ENCODE measurements at regions not wholly inside any gene's neighbourhood (a gene's known extent, or its start where the extent isn't known, plus 50 kb on each side); places are given as distances from the start of the nearest gene placed in this dataset.
"Not testable (repeated sequence)": the region's sequence is repeated elsewhere in the genome, so short reads cannot be mapped to it uniquely, and the experiment has no call there.

- no peak overlapping the region for H3K4me3 Mint-ChIP-seq
- H3K9me3 ChIP-seq (ENCODE audit: control insufficient read depth, low read length, poor library complexity, severe bottlenecking): no peaks in the 10 kb centered on the region
- H3K27me3 Mint-ChIP-seq: peaks cover 20% of the 10 kb centered on the region
- H3K36me3 Mint-ChIP-seq (ENCODE audit: low read depth): no peaks in the 10 kb centered on the region
- ATAC-seq: no peak
- no peaks in the 10 kb centered on the region for H3K4me1 Mint-ChIP-seq
- H3K27ac Mint-ChIP-seq: no peak overlapping the region
- DNase-seq: no peak
Measured at GRCh38 chr7:156356551-156356950, 284.0 kb upstream of the RNF32 start.

- H3K9me3 ChIP-seq (ENCODE audit: control insufficient read depth, low read length, poor library complexity, severe bottlenecking): no peaks in the 10 kb centered on the region
- H3K27ac Mint-ChIP-seq: no peak overlapping the region
- H3K36me3 Mint-ChIP-seq (ENCODE audit: low read depth): no peaks in the 10 kb centered on the region
- ATAC-seq: no peak
- H3K4me1 Mint-ChIP-seq: no peaks in the 10 kb centered on the region
- no peak for DNase-seq
- peaks cover 10% of the 10 kb centered on the region for H3K27me3 Mint-ChIP-seq
- H3K4me3 Mint-ChIP-seq: no peak overlapping the region
Measured at GRCh38 chr7:156353352-156353751, 287.2 kb upstream of the RNF32 start.

GRCh38 chr7:156347703-156348248, 292.8 kb upstream of the RNF32 start:
- not testable (repeated sequence) for H3K27me3 Mint-ChIP-seq; H3K4me3 Mint-ChIP-seq; H3K36me3 Mint-ChIP-seq (ENCODE audit: low read depth); DNase-seq; ATAC-seq; H3K27ac Mint-ChIP-seq; H3K9me3 ChIP-seq (ENCODE audit: control insufficient read depth, low read length, poor library complexity, severe bottlenecking); H3K4me1 Mint-ChIP-seq

GRCh38 chr7:156347132-156347531, 293.4 kb upstream of the RNF32 start:
- ATAC-seq (no peak), DNase-seq (no peak)
- Mint-ChIP-seq H3K4me1 (no peaks in the 10 kb centered on the region), H3K27me3 (no peaks in the 10 kb centered on the region), H3K4me3 (no peak overlapping the region), H3K27ac (no peak overlapping the region), H3K36me3 (ENCODE audit: low read depth) (no peaks in the 10 kb centered on the region)
- H3K9me3 ChIP-seq (ENCODE audit: control insufficient read depth, low read length, poor library complexity, severe bottlenecking): no peaks in the 10 kb centered on the region

- H3K27me3 Mint-ChIP-seq: peaks cover under 1% of the 10 kb centered on the region
- no peak overlapping the region for H3K27ac Mint-ChIP-seq
- H3K36me3 Mint-ChIP-seq (ENCODE audit: low read depth): no peaks in the 10 kb centered on the region
- H3K4me3 Mint-ChIP-seq: no peak overlapping the region
- ATAC-seq: no peak
- H3K4me1 Mint-ChIP-seq: no peaks in the 10 kb centered on the region
- H3K9me3 ChIP-seq (ENCODE audit: control insufficient read depth, low read length, poor library complexity, severe bottlenecking): no peaks in the 10 kb centered on the region
- no peak for DNase-seq
Measured at GRCh38 chr7:156344595-156344994, 296.0 kb upstream of the RNF32 start.

GRCh38 chr7:156334636-156335035, 305.9 kb upstream of the RNF32 start:
- Mint-ChIP-seq H3K27me3 (peaks cover 17% of the 10 kb centered on the region), H3K36me3 (ENCODE audit: low read depth) (no peaks in the 10 kb centered on the region), H3K27ac (no peak overlapping the region), H3K4me3 (no peak overlapping the region), H3K4me1 (no peaks in the 10 kb centered on the region)
- ATAC-seq (no peak), DNase-seq (no peak)
- H3K9me3 ChIP-seq (ENCODE audit: control insufficient read depth, low read length, poor library complexity, severe bottlenecking): no peaks in the 10 kb centered on the region

- Mint-ChIP-seq H3K4me3 (no peak overlapping the region), H3K27me3 (peaks cover 12% of the 10 kb centered on the region), H3K36me3 (ENCODE audit: low read depth) (no peaks in the 10 kb centered on the region), H3K27ac (no peak overlapping the region), H3K4me1 (no peaks in the 10 kb centered on the region)
- DNase-seq (no peak), ATAC-seq (no peak)
- H3K9me3 ChIP-seq (ENCODE audit: control insufficient read depth, low read length, poor library complexity, severe bottlenecking): no peaks in the 10 kb centered on the region
Measured at GRCh38 chr7:156327916-156328315, 312.7 kb upstream of the RNF32 start.

GRCh38 chr7:156327474-156327873, 313.1 kb upstream of the RNF32 start:
- ATAC-seq: no peak
- H3K9me3 ChIP-seq (ENCODE audit: control insufficient read depth, low read length, poor library complexity, severe bottlenecking): no peaks in the 10 kb centered on the region
- DNase-seq: no peak
- H3K4me3 Mint-ChIP-seq: no peak overlapping the region
- peaks cover 12% of the 10 kb centered on the region for H3K27me3 Mint-ChIP-seq
- H3K4me1 Mint-ChIP-seq: no peaks in the 10 kb centered on the region
- no peaks in the 10 kb centered on the region for H3K36me3 Mint-ChIP-seq (ENCODE audit: low read depth)
- H3K27ac Mint-ChIP-seq: no peak overlapping the region

- H3K36me3 Mint-ChIP-seq (ENCODE audit: low read depth): no peaks in the 10 kb centered on the region
- H3K4me3 Mint-ChIP-seq: no peak overlapping the region
- ATAC-seq (no peak), DNase-seq (no peak)
- H3K4me1 Mint-ChIP-seq: no peaks in the 10 kb centered on the region
- H3K27me3 Mint-ChIP-seq: peaks cover 15% of the 10 kb centered on the region
- no peaks in the 10 kb centered on the region for H3K9me3 ChIP-seq (ENCODE audit: control insufficient read depth, low read length, poor library complexity, severe bottlenecking)
- no peak overlapping the region for H3K27ac Mint-ChIP-seq
Measured at GRCh38 chr7:156324201-156324600, 316.4 kb upstream of the RNF32 start.

GRCh38 chr7:156321430-156321829, 319.1 kb upstream of the RNF32 start:
- not testable (repeated sequence) for H3K9me3 ChIP-seq (ENCODE audit: control insufficient read depth, low read length, poor library complexity, severe bottlenecking); H3K4me3 Mint-ChIP-seq; H3K4me1 Mint-ChIP-seq; ATAC-seq; H3K27ac Mint-ChIP-seq; DNase-seq; H3K36me3 Mint-ChIP-seq (ENCODE audit: low read depth)
- H3K27me3 Mint-ChIP-seq: peaks cover 12% of the 10 kb centered on the region

GRCh38 chr7:156318926-156319325, 321.6 kb upstream of the RNF32 start:
- Mint-ChIP-seq H3K4me1 (no peaks in the 10 kb centered on the region), H3K27ac (no peak overlapping the region), H3K27me3 (peaks cover 5% of the 10 kb centered on the region), H3K36me3 (ENCODE audit: low read depth) (no peaks in the 10 kb centered on the region), H3K4me3 (no peak overlapping the region)
- DNase-seq: no peak
- ATAC-seq: no peak
- peaks cover 5% of the 10 kb centered on the region for H3K9me3 ChIP-seq (ENCODE audit: control insufficient read depth, low read length, poor library complexity, severe bottlenecking)

GRCh38 chr7:156318426-156318825, 322.1 kb upstream of the RNF32 start:
- no peak for DNase-seq
- H3K27me3 Mint-ChIP-seq: peaks cover 5% of the 10 kb centered on the region
- no peak overlapping the region for H3K4me3 Mint-ChIP-seq
- H3K9me3 ChIP-seq (ENCODE audit: control insufficient read depth, low read length, poor library complexity, severe bottlenecking): peaks cover 5% of the 10 kb centered on the region
- ATAC-seq: no peak
- no peaks in the 10 kb centered on the region for H3K4me1 Mint-ChIP-seq
- no peaks in the 10 kb centered on the region for H3K36me3 Mint-ChIP-seq (ENCODE audit: low read depth)
- H3K27ac Mint-ChIP-seq: no peak overlapping the region

GRCh38 chr7:156309016-156309620, 331.5 kb upstream of the RNF32 start:
- DNase-seq (no peak), ATAC-seq (no peak)
- no peaks in the 10 kb centered on the region for H3K9me3 ChIP-seq (ENCODE audit: control insufficient read depth, low read length, poor library complexity, severe bottlenecking)
- no peak overlapping the region for H3K27ac Mint-ChIP-seq
- H3K4me3 Mint-ChIP-seq: no peak overlapping the region
- H3K4me1 Mint-ChIP-seq: no peaks in the 10 kb centered on the region
- H3K36me3 Mint-ChIP-seq (ENCODE audit: low read depth): no peaks in the 10 kb centered on the region
- H3K27me3 Mint-ChIP-seq: peaks cover 5% of the 10 kb centered on the region

- Mint-ChIP-seq H3K27ac (no peak overlapping the region), H3K4me3 (no peak overlapping the region), H3K27me3 (peaks cover 5% of the 10 kb centered on the region), H3K4me1 (no peaks in the 10 kb centered on the region), H3K36me3 (ENCODE audit: low read depth) (no peaks in the 10 kb centered on the region)
- no peaks in the 10 kb centered on the region for H3K9me3 ChIP-seq (ENCODE audit: control insufficient read depth, low read length, poor library complexity, severe bottlenecking)
- no peak for ATAC-seq
- DNase-seq: no peak
Measured at GRCh38 chr7:156307193-156307592, 333.4 kb upstream of the RNF32 start.
